ENCODE measurements at regions not wholly inside any gene's neighbourhood (a gene's known extent, or its start where the extent isn't known, plus 50 kb on each side); places are given as distances from the start of the nearest gene placed in this dataset.

DNA sequence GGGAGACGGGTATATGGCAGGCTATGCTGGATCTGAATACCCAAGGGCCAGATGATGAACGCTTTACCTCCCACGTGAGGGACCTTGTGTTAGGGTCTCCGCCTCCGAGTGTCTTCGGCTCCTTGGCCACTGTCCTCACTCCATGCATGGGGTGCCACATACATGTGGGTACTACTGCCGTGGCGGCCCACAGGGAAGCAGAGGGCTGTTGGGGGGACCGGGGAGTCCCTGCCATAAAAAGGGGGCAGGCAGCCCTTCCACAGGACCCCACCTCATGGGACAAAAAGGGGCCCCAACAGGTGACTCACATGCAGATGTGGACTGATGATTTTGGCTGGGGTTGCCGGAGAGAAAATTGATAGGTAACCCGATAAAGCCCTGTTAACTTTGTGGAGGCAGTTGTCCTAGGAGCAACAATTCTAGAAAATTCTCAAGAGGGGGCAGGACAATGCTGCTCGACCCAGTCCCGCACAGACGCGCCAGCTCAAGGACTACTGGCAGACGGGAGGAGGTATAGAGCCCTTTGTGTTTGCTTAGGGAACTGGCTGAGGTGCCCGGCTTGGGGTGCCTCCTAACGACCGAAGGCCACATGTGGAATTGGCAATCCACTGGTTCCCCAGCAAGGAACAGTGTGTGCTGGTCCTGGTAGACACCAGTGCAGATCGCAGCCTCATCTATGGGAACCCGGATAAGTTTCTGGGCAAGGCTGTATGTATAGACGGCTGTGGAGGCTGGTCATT lies 695.7 kb upstream of the AGA start:
- TF ChIP-seq, protein P1, sequence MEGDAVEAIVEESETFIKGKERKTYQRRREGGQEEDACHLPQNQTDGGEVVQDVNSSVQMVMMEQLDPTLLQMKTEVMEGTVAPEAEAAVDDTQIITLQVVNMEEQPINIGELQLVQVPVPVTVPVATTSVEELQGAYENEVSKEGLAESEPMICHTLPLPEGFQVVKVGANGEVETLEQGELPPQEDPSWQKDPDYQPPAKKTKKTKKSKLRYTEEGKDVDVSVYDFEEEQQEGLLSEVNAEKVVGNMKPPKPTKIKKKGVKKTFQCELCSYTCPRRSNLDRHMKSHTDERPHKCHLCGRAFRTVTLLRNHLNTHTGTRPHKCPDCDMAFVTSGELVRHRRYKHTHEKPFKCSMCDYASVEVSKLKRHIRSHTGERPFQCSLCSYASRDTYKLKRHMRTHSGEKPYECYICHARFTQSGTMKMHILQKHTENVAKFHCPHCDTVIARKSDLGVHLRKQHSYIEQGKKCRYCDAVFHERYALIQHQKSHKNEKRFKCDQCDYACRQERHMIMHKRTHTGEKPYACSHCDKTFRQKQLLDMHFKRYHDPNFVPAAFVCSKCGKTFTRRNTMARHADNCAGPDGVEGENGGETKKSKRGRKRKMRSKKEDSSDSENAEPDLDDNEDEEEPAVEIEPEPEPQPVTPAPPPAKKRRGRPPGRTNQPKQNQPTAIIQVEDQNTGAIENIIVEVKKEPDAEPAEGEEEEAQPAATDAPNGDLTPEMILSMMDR (IDR thresholded peaks at IDR 0.05; ENCODE audit: control extremely low read depth, extremely low read depth): no peak
- H3K27ac ChIP-seq (ENCODE audit: low read depth in 1 of 2, low read length in 1 of 2): no peak overlapping the region
- DNase-seq: no peak
- H3K4me3 ChIP-seq: no peak overlapping the region
- no peak overlapping the region for H3K9ac ChIP-seq (ENCODE audit: insufficient read depth in 1 of 2, low read length in 2 of 2)
- H3K36me3 ChIP-seq (ENCODE audit: control insufficient read depth in 4 of 4, insufficient read depth in 4 of 4, low read length in 4 of 4): no peaks in the 10 kb centered on the region
- H3K27me3 ChIP-seq (ENCODE audit: control insufficient read depth in 3 of 3, insufficient read depth in 3 of 3, low read length in 2 of 3): no peaks in the 10 kb centered on the region
- ATAC-seq (ENCODE audit: insufficient read depth, low FRiP score): no peak
- H3K9me3 ChIP-seq (ENCODE audit: control insufficient read depth in 4 of 4, insufficient read depth in 3 of 4, low read length in 3 of 4): peaks cover 0 to 22% (median 10%) of the 10 kb centered on the region in 4 donors
- H3K4me1 ChIP-seq (ENCODE audit: control insufficient read depth in 5 of 5, insufficient read depth in 5 of 5, low read length in 5 of 5): no peaks in the 10 kb centered on the region
- WGBS, 2 donors: 95% methylated on average over 22 of the region's 22 CpGs

DNA sequence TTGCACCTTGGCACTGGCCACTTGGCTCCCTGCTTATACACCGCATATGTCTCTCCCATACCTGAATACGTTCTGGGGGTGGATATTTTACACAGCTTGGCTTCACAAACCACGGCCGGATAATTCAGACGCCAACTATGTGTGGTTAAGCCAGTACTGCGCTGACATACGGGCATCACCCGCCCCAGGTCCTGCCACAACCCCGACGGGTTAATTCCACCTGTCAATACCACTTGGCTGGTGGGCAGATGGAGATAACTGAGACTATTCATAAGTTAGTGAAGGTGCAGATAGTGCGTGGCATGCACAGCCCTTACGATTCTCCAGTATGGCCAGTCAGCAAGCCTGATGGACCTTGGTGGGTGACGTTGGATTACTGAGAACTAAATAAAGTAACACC lies 696.3 kb upstream of the AGA start:
- no peak overlapping the region for H3K27ac ChIP-seq (ENCODE audit: low read depth in 1 of 2, low read length in 1 of 2)
- WGBS, 2 donors: 93 to 96% methylated on average over 13 of the region's 13 CpGs
- peaks cover 0 to 22% (median 10%) of the 10 kb centered on the region in 4 donors for H3K9me3 ChIP-seq (ENCODE audit: control insufficient read depth in 4 of 4, insufficient read depth in 3 of 4, low read length in 3 of 4)
- no peaks in the 10 kb centered on the region for H3K27me3 ChIP-seq (ENCODE audit: control insufficient read depth in 3 of 3, insufficient read depth in 3 of 3, low read length in 2 of 3)
- no peak overlapping the region for H3K9ac ChIP-seq (ENCODE audit: insufficient read depth in 1 of 2, low read length in 2 of 2)
- no peaks in the 10 kb centered on the region for H3K36me3 ChIP-seq (ENCODE audit: control insufficient read depth in 4 of 4, insufficient read depth in 4 of 4, low read length in 4 of 4)
- ATAC-seq (ENCODE audit: insufficient read depth, low FRiP score) (no peak), DNase-seq (no peak)
- TF ChIP-seq, protein P1 (IDR thresholded peaks at IDR 0.05; ENCODE audit: control extremely low read depth, extremely low read depth): no peak
- H3K4me1 ChIP-seq (ENCODE audit: control insufficient read depth in 5 of 5, insufficient read depth in 5 of 5, low read length in 5 of 5): no peaks in the 10 kb centered on the region
- no peak overlapping the region for H3K4me3 ChIP-seq

DNA sequence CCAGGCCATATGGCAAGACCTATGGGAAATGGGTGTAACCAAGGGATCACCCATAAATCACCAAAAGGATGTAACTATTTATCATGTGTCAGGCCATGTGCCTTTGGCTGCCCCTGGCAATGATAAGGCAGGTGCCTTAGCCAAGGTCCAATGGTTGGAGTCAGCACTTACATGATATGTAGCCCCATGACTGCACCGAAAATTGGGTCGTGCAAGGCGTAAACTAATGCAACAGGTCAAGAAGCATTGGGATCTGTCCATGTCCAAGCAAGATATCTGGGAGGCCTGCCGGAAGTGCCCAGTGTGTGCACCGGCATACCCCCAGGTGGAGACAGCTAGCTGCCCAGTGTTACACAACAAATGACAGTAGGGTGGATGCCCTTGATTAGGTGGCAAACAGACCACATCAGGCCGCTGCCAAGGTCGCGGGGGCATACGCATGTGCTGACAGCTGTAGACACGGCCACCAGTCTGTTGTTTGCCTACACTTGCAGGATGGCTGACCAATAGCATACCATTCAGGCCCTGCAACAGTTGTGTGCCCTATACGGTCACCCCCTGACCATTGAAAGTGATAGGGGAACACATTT lies 698.2 kb upstream of the AGA start:
- Histone ChIP-seq H3K9me3 (ENCODE audit: control insufficient read depth in 4 of 4, insufficient read depth in 3 of 4, low read length in 3 of 4) (peaks cover 0 to 22% (median 10%) of the 10 kb centered on the region in 4 donors), H3K4me1 (ENCODE audit: control insufficient read depth in 5 of 5, insufficient read depth in 5 of 5, low read length in 5 of 5) (no peaks in the 10 kb centered on the region), H3K4me3 (no peak overlapping the region), H3K9ac (ENCODE audit: insufficient read depth in 1 of 2, low read length in 2 of 2) (no peak overlapping the region), H3K36me3 (ENCODE audit: control insufficient read depth in 4 of 4, insufficient read depth in 4 of 4, low read length in 4 of 4) (no peaks in the 10 kb centered on the region), H3K27me3 (ENCODE audit: control insufficient read depth in 3 of 3, insufficient read depth in 3 of 3, low read length in 2 of 3) (no peaks in the 10 kb centered on the region), H3K27ac (ENCODE audit: low read depth in 1 of 2, low read length in 1 of 2) (no peak overlapping the region)
- 96% methylated on average over 11 of the region's 11 CpGs for WGBS, 2 donors
- ATAC-seq (ENCODE audit: insufficient read depth, low FRiP score) (no peak), DNase-seq (no peak)
- TF ChIP-seq, protein P1 (IDR thresholded peaks at IDR 0.05; ENCODE audit: control extremely low read depth, extremely low read depth): no peak
